ENCODE measurements at regions not wholly inside any gene's neighbourhood (a gene's known extent, or its start where the extent isn't known, plus 50 kb on each side); places are given as distances from the start of the nearest gene placed in this dataset.

DNA sequence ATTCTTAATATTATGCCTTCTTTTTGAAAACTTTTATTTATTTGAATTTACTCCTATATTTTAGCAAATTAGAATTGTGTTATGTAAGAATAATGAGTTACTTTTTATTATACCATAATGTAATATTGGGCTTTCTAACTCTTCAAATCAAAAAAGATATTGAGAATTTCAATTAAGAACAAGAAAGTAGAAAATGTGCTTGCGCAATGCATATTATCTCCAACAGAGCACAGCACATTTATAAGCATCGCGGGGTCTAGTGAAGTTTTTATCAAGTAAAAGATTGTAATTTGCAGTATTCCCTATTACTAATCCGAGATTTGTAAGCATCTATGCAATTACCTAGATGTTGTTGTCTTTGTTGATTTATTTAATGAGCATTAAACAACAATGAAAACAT, 829.1 kb upstream of the CNTNAP5 start:
- DNase-seq = no peak

DNA sequence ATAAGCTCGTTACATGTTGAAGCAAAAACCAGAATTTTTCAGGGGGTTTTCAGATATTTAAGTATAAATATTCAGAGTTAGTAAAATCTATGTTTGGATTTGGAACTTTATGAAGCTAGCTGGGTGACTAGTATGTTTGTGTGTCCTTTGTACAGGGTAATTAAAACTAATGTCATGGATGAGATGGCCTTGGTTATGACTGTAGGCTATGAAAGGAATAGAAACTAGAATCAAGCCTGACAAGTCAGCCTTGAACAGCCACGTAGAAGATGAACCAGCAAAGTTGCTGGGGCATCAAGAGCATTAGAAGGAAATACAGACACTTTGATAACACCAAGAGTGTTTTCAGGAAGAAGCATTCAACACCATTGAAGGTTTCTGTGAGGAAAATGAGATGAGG, 825.1 kb upstream of the CNTNAP5 start:
- no peak for DNase-seq

DNA sequence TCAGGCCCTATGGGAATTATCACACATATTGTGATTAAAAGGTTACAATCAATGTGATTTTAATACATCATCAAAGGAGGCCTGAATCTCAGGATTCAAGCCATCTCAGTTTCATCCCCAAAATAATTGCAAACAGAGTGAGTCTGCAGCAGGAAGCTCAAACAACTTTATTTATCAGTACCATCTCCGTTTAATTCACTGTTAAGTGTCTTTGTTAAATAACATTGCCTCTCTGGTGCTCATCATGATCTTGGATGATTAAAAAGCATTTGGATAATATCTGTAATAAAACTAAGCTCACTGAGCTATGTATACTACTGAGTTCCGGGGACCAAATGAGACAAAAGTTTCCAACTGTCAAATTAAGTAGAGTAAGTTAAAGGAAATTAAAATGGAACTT, 817.8 kb upstream of the CNTNAP5 start:
- no peak for DNase-seq

DNA sequence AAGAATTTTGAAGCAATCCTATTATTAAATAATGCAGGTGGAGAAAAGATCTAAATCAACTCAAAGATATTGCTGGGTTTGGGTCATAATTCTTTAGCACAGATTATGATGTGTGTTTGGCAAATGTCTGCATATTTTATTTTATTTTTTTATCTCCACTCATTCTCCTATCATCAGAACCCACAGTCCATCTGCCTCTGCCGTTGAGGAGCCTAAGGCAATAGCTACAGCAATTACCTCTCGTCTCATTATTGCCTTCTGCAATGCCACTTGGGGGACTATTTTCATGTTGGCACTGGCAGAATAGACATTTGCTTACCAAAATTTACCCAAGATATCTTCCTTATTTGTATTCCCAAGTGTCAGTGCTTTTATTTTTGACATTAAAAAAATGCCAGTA, 815.9 kb upstream of the CNTNAP5 start:
- no peak for DNase-seq

DNA sequence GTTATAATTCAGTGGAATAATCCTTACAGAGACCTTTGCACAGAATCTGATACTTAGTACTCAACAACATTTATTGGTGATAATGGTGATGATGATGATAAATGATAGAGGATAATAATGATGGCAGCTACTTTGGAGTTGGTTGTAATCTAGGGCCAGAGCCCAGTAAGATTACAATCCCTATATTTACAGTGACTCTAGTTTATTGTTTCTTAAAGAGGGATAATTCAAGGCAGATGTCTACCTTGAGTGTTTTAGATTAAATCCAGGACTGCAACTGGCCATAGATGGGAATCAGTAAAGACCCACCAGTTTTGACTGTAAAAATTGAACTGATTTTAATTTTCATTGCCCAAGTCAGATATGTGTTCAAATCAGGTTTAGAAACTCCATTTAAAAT, 813.9 kb upstream of the CNTNAP5 start:
- DNase-seq = no peak

DNA sequence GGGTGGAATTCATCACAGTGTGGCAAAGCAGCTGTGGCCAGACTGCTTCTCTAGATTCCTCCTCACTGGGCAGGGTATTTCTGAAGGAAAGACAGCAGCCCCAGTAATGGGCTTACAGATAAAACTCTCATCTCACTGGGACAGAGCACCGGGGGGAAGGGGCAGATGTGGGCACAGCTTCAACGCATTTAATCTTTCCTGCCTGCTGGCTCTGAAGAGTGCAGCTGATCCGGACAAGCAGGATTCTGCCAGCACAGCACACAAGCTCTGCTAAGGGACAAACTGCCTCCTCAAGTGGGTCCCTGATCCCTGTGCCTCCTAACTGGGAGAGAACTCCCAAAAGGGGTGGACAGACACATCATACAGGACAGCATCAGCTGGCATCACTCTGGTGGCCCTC, 779.9 kb upstream of the CNTNAP5 start:
- no peak for DNase-seq

DNA sequence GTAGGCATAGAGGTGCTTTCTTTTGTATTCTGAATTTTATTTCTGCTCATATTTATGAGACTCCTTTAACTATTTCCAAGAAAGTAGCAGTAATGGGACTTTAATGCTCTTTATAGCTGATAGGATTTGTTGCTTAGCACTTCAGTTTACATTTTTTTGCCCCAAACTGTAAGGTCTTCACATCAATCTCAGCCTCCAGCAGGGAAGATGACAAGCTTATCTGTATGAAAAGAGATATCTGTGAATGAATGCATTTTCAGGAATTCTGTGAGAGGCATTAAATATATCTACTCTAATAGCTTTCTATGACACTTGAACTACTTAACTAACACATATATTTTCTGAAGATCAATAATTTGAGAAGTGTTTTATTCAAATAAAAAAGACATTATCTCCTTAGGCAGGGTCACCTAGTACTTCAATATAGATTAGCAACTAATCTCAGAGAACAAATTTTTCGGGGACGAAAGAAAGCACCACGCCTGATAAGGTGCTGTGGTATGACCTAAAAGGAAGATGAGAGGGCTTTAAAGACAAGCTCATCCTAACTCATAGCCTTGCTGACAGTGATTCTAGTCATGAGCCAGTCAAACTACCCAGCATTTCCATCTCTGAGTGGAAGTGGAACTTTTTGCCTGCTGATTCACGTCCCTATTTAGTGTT, 766.1 kb upstream of the CNTNAP5 start:
- no peak for DNase-seq

DNA sequence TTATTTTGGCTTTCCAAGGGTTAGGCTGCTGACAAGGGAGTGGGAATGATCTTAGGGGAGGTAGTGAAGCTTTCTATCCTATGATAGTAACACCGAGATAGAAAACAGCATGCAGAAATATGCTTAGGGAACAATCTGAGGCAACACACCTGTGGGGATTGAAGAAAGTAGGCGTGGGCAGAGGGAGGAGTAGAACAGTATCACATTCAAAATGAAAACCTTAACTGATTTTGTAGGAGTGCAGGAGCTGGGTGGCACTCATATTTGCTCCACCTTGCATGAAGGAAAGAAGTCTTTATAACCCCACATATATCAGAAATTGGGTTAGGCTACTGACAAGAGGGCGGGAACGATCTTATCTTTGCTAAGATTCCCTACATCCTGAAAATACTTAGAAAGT, 762.2 kb upstream of the CNTNAP5 start:
- no peak for DNase-seq

DNA sequence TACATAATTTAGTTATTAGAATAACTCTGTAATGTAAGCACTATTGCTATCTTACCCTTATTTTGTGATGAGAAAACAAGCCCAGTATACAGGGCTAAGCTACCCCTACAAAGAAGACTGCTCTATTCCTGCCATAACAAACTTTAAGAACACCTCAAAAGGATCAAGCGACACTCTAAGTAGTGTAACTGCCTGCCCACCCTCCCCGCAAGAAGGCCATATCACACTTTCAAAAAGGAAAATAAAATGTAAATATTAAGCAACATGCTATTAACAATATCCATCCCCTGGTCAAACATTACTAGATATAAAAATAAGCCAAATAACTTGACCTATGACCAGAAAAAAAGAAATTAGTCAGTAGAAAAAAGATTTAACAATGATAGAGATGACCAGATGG, 741.7 kb upstream of the CNTNAP5 start:
- DNase-seq = no peak

DNA sequence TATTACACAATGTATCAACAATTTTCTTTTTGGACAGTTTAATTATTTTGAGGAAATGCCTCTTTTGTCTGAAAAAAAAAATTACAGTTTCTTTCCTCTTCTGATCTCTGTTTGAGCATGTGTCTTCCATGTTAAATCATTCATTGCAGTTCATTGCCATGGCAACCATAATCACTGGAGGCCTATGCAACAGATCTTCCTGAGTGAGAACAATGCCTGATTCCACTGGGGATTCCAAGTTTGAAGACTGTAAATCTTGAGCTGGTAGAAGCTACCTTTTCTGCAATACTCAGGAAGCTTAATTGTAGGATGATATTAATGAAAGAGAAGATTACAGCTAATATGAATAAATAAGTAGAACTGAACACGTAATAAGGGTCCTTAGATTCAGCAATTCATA, 721.4 kb upstream of the CNTNAP5 start:
- no peak for DNase-seq

All from NCI-H1105 (cell line).